ENCODE measurements at regions not wholly inside any gene's neighbourhood (a gene's known extent, or its start where the extent isn't known, plus 50 kb on each side); places are given as distances from the start of the nearest gene placed in this dataset.
"Not testable (repeated sequence)": the region's sequence is repeated elsewhere in the genome, so short reads cannot be mapped to it uniquely, and the experiment has no call there.

GRCh38 chr11:3443700-3444419 is 64.9 kb upstream of the ZNF195 start:
- not testable (repeated sequence) for TF ChIP-seq BRCA1 (IDR thresholded peaks at IDR 0.05; ENCODE audit: low read depth, low read length); KDM1A (IDR thresholded peaks at IDR 0.05; ENCODE audit: borderline replicate concordance, low read length); CTCF (IDR thresholded peaks at IDR 0.05; ENCODE audit: control extremely low read depth in 1 of 3, insufficient read depth in 1 of 3, low read depth in 1 of 3, low read length in 3 of 3); POLR2AphosphoS5 (IDR thresholded peaks at IDR 0.05; ENCODE audit: low read depth, low read length); RAD21 (IDR thresholded peaks at IDR 0.05 in 1 of 2, conservative IDR thresholded peaks at IDR 0.05 in 1 of 2; ENCODE audit: low read depth in 2 of 2, low read length in 2 of 2); EZH2 (IDR thresholded peaks at IDR 0.05; ENCODE audit: low read depth, low read length, severe bottlenecking); EP300 (IDR thresholded peaks at IDR 0.05; ENCODE audit: borderline replicate concordance in 1 of 2, low read depth in 2 of 2, low read length in 2 of 2); YY1 (IDR thresholded peaks at IDR 0.05; ENCODE audit: low read depth, low read length); RBBP5 (IDR thresholded peaks at IDR 0.05; ENCODE audit: borderline replicate concordance, low read depth, low read length); MAX (IDR thresholded peaks at IDR 0.05)

Data from H1 (cell line).